GM10248 (cell line): ENCODE measurements at regions not wholly inside any gene's neighbourhood (a gene's known extent, or its start where the extent isn't known, plus 50 kb on each side); places are given as distances from the start of the nearest gene placed in this dataset.

ENCODE experiments used
- CTCF ChIA-PET: fragments of 300-600 bp; sonication (Branson Sonifier 250); formaldehyde crosslinking; extraction: SDS; loops from one replicate; lab custom pipeline; 2021; ENCODE audit warnings: antibody characterized with exemption; lab: Yijun Ruan, JAX
- POLR2A ChIA-PET: fragments of 350-650 bp; sonication (Branson Sonifier 250); formaldehyde crosslinking; extraction: SDS; loops from one replicate; lab custom pipeline; 2020; ENCODE audit warnings: antibody characterized with exemption; lab: Yijun Ruan, JAX
- DNase-seq: peaks from one replicate; pipeline ENCODE4 v3.0.0; 2012; ENCODE audit errors: extremely low spot score
- CTCF ChIP-seq: IDR thresholded peaks from 2 replicates; pipeline ENCODE4 v1.5.1; 2012; ENCODE audit warnings: mild to moderate bottlenecking, low read depth; ENCODE audit errors: extremely low read depth, missing control alignments, control extremely low read depth

GRCh38 chr15:35934383-35935049 is 388.6 kb upstream of the DPH6 start:
- DNase-seq: no peak
- no peak for TF ChIP-seq CTCF
- ChIA-PET CTCF (interaction anchor here (1.2 to 1.7 kb wide), 2 partner anchors 10 to 17 kb away, joined by 3 to 4 read pairs; no protein-coding TSS in a partner anchor), POLR2A (no interaction called here)

GRCh38 chr15:35936284-35936683 is 390.3 kb upstream of the DPH6 start:
- POLR2A ChIA-PET: no interaction called here
- CTCF ChIA-PET: interaction anchor here (0.8 to 1.7 kb wide), 3 partner anchors 9 to 50 kb away, joined by 3 to 4 read pairs (median 4); no protein-coding TSS in a partner anchor
- DNase-seq: no peak
- TF ChIP-seq CTCF: no peak

- TF ChIP-seq CTCF: no peak
- CTCF ChIA-PET: no interaction called here
- DNase-seq: no peak
- POLR2A ChIA-PET: no interaction called here
These were observed 391.4 kb upstream of the DPH6 start for GRCh38 chr15:35937380-35937779.

DNA sequence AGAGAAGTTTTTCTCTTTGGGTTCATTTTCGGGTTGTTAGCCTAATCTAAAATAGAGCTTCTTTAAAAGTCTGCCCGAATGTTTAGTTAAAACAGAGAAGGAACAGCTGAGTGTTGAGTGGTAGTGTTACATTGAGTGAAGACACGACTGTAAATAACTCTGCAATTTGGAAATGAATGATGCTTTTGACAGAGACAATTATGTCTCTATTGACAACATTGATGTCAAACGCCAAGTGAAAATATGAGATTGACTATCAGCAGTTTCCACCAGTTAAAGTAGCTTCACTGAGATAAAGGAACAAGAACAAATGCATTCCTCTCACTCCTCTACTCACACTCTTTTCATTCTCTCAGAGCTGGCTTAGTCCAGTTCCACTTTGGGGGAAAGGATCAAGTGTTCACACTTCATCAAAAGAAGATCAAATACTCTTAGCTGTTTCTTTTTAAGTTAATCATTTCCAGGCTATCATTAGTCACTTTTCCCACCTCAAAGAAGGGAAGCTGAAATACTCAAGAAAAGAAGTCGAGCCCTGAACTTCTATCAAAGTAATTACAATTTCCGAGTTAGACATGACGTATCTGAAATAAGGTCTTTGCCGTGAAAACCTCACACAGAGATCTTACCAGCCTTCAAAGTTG is 399.1 kb upstream of the DPH6 start:
- ChIA-PET CTCF (interaction anchor here (0.8 to 1.2 kb wide), 2 partner anchors 10 to 18 kb away, joined by 3 to 4 read pairs; no protein-coding TSS in a partner anchor), POLR2A (no interaction called here)
- no peak for DNase-seq
- TF ChIP-seq CTCF: no peak

- ChIA-PET POLR2A (no interaction called here), CTCF (interaction anchor here (1.7 kb wide), 1 partner anchor 31 kb away, joined by 4 read pairs; no protein-coding TSS in a partner anchor)
- no peak for TF ChIP-seq CTCF
- no peak for DNase-seq
These were observed 407.5 kb upstream of the DPH6 start for GRCh38 chr15:35953424-35953823.

GRCh38 chr15:35956056-35956455 is 410.1 kb upstream of the DPH6 start:
- ChIA-PET CTCF (interaction anchor here (0.8 to 1.0 kb wide), 3 partner anchors 10 to 19 kb away, joined by 3 to 4 read pairs (median 3); no protein-coding TSS in a partner anchor), POLR2A (no interaction called here)
- TF ChIP-seq CTCF: no peak
- no peak for DNase-seq
